DMS114 treated with DMSO at 0.1 percent for 48 hours (cell line): ENCODE measurements at regions not wholly inside any gene's neighbourhood (a gene's known extent, or its start where the extent isn't known, plus 50 kb on each side); places are given as distances from the start of the nearest gene placed in this dataset.
"Not testable (repeated sequence)": the region's sequence is repeated elsewhere in the genome, so short reads cannot be mapped to it uniquely, and the experiment has no call there.

Source experiments
- DNase-seq: peaks from one replicate; lab custom pipeline; 2025; ENCODE audit not compliant: unreplicated experiment; lab: John Stamatoyannopoulos, UW

DNA sequence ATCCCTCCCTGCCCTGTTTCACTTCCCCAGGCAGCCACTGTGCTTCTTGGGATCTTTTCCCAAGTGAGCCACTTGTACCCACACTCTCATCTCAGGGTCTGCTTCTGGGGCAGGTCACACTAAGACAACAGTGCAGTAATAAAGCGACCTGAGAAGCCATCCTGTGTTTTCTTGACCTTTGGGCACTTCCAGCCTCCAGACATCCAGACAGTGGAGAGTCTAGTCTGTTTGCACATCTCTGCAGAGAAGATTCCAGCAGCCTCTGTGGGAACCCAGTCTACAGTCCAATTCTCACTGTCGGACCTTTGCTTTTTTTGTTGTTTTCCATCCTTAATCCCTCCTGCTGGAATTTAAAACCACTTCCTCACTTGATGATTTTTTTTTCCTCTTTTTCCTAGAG, 50.3 kb upstream of the ATP6AP2 start:
- no peak for DNase-seq

DNA sequence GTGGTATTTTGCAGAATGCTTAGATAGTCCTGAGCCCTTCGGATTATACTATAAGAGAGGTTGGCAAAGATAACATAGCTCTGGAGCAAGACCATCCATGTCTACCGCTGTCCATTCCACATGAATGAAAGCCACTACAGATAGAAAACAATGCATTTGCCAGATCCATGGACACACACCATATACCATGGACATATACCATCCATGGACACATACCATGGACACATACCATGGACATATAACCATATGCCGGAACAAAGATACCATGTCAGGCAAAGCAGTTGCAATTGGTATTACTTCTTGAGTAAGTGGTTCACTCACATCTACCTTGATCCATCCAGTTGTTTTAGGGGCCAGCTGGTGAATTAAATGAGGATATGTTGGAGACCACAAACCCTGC, 53.2 kb upstream of the ATP6AP2 start:
- no peak for DNase-seq

DNA sequence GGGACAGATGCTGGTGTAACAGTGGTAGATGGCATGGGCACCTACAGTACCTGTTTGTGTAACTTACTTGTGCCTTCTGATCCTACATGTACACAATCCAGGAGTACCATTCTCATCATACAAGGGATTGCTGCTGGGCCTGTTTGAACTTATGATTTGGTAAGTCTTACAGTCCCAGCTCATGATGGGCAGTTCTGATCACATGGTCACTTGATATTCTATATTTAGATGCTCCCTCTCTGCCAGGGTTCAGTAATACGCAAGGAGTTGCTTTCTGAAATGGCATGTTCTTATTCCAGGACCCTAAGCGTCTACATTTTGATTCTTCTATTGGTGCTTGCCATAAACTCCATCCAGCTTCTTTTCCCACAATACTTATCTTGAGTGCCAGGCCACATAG, 54.4 kb upstream of the ATP6AP2 start:
- DNase-seq, result no peak

DNA sequence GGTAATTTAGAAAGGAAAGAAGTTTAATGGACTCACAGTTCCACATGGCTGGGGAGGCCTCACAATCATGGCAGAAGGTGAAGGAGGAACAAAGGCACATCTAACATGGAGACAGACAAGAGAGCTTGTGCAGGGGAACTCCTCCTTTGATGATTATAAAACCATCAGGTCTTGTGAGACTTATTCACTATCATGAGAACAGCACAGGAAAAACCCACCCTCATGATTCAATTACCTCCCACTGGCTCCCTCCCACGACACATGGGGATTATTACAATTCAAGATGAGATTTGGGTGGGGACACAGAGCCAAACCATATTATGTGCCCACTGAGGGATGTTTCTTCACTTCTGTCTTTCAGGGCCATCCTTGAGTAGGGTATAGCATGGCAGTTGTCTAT, 54.9 kb upstream of the ATP6AP2 start:
- not testable (repeated sequence) for DNase-seq

DNA sequence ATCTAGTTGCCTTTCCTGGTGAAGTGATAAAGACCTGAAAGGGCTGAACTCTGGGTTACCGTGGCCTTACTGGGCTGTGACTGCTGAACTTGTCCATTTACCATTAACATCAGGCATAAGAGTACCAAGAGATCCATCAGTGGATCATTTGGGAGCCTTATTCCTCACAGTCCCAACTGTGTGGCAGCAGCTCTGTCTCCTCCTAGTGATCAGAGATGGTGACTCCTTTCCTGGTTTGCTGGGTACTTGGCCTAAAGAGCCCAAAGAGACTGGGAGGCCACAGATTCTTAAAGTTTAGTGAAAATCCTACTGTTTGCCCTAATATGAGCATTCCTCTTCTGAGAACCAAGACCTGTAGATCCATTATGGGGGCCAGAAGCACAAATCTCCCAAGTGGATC, 56.3 kb upstream of the ATP6AP2 start:
- DNase-seq, result no peak

DNA sequence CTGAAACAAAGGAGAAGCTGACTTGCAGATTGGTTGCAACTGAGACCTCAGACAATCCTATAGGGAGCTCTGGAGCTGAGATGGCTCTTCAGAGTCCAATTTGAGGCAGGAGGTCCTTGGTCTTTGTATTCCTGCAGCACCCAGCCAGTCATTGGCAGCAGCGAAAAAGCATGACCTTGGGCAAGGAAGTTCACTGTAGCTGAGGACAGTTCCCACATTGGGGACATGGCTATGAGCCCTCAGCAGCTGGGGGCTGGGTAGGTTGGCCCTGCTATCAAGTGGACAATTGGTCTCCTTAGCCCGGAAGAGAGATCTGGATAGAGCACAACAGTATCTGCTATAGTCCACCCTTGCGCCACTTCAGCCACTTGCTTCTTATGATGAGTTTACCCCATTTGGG, 56.9 kb upstream of the ATP6AP2 start:
- no peak for DNase-seq

DNA sequence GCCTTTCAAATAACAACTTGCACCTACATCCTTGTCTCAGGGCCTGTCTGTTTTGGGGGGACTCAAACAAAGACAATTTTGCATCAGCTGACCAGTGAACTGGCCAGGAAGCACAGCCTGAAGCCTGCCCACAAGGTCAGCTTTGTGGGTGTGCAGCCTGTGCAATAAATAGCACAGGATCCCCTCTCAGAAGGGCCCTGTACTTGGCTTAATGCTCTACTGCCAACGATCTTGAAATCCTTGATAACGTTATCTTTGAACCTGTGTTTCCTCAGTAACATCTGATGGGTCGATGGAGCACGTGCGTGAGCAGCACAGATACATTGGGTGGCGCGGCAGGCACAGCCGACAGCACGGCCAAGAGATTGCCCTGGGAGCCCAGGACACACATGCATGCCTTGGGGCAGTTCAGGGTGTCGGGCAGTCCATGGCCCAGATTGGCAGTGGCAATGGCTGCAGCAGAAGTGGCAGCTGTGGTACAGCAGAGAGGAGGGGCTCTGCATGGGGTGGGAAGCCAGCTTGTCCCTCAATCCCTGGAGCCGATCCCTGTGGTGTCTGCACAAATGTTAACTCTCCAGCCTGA, 58.8 kb upstream of the ATP6AP2 start:
- no peak for DNase-seq

DNA sequence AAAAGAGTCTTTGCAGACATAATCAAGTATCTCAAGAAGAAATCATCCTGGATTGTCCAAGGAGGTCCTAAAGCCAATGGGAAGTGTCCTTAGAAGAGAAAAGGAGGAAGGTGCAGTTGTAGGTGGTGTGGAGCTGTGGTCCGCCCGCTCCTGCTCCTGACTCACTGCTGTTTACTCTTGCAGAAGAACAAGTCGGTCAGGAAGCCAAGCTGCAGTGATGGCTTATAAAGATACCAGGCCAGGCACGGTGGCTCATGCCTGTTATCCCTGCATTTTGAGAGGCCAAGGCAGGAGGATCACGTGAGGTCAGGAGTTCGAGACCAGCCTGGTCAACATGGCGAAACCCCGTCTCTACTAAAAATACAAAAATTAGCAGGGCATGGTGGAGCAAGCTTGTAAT, 66.4 kb upstream of the ATP6AP2 start:
- DNase-seq, result no peak

DNA sequence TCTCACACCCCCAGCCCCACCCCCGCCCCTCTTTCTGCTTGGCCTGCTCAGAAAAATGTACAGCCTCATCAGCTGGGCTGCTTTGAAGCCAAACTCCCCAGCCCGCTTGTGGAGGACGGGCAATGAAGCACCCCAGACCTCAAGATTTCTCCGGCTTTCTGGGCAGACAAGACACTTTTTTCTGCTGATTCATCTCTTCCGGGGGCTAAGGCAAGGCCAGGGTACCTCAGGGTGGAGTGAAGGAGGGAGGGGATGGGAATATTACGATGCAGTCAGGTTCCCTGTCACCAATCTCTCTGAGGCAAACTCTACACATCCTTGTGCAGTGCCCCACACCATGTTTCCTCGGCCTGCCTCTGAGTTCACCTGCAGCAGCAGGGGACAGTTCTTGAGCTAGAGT, 66.9 kb upstream of the ATP6AP2 start:
- no peak for DNase-seq

DNA sequence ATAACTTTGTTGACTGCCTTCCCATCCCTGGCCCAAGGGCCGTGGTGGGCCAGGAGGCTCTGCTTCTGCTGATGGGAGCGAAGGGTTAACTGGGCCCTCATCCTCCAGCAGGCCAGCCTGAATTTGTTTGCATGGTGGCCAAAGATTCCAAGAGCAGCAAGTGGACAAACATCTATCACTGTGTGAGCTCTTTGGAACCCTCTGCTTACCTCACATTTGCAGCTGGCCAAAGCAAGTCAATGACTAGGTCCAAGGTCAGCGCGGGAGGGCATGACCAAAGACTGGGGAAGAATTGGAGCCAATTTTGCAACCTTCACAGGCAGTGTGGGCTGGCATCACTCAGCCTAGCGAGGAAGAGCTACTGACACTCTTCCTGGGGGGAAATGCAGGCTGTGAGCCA, 67.8 kb upstream of the ATP6AP2 start:
- DNase-seq, result no peak

DNA sequence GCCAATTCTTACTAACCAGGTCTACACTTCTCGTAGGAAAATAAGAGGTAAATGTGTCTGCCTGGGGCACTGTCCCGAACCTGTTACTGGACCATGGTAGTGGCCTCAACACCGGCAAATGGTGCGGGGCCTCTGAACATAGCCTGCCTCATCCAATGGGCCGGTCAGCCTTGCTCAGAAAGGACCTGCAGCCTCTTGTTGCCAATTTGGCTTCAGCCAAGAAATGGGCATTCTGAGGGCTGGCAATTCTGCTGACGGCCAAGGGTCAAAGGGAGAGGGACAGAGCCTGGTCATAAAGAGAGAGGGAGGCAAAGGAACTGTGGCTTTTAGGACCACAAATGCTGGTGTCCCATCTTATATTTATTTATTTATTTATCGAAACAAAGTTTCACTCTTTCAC, 69.5 kb upstream of the ATP6AP2 start:
- no peak for DNase-seq

DNA sequence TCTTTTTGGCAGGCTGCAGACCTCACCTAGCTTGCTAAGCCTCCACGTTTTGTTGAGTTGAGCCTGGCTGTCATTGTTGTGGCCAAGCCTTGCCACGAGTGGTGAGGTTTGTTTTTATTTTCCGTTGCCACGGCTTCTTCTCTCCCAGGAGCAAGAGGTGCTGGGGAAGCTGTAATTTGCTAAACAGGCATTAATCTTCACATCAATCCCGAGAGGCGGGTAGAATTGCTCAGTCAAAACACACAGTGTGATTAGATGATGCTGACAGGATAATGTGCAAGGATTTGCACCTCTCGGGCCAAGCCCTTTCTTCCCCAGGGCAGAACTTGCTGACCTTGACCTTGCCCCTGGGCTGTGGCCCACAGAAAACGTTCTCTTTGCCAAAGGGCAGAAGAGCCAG, 72.2 kb upstream of the ATP6AP2 start:
- no peak for DNase-seq

DNA sequence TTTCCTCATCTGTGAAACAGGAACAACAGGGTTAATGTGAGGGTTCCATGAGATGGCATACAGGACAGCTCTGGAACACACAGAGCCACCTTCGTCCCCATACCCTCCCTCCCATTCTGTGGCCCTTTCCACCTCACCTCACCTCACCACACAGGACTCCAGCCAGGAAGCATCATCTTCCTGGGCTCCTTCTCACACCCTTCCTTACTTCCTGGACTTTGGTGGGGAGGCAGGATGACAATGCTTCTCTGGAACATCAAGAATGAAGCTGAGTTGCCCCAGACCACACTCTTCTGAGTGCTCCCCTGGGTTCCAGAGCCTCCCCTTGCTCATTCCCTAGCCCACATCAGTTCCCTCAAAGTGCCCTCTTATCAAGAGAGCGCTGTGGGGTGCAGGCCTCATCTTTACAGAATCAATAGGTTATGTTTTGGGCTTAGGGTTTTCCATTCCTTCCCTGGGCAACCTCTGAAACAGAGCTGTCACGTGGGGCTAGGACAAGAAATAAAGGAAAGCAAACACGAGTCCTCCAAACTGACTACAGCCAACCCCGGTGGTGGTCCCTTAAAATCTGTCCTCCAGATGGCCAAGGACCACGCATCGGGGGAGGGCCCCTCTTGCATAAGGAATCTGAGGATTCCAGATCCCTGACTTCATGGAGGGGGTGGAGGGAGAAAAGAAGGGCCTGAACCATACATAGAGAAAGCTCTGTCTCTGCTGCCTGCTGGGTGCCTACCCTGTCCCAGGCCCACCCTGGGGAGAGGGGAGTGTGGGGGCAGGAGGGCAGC, 74.4 kb upstream of the ATP6AP2 start:
- no peak for DNase-seq

DNA sequence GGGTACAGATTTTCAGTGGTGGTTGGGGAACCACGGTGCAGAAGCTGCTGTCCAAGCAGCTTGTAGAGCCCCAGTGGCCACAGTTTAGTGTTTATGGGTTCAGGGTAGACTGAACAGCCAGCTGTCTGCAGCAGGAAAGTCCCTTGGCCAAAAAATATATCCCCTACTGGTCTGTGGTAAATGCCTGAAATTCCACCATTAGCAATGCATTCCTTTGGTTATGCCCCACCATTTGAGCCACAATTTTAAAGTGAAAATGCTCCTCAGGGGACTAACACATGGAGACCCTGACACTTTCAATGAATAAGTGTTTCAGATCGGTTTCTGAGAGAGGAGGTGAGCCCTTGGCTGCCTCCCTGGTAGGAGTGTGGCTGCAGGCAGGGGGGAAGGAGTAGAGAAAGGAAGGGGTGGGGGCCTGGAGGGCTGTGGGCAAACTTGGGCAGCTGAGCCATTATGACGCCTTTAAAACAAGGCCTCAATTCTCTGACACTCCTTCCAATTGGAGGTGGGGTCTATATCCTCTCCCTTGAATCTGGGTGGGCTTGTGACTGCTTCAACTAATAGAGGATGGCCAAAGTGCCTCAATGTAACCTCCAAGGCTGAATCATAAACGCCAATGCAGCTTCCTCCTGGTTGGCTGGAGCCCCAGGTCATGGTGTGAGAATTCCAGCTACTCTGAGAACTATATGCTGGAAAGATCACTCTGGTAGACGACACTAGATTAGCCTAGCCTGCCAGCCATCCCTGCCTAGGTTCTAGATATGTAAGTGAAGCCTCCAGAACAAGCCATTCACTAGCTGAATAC, 75.8 kb upstream of the ATP6AP2 start:
- no peak for DNase-seq

DNA sequence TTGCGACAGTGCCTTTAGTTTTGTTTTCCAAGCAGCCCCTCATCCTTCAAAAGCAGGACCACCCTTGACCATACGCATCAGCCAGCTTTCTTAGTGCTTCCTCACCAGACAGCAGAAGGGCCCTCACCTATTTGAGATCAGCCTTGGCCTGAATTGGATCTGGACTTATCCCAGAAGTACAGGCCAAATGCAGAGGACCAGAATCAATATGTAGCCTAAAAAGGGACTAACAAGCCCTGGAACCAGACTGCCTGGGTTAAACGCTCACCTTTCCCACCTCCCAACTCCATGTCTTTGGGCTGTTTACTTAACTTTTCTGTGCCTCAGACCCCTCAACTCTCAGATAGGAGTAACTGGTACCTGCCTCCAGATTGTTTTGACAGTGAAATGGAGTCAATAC, 77.7 kb upstream of the ATP6AP2 start:
- DNase-seq, result no peak

DNA sequence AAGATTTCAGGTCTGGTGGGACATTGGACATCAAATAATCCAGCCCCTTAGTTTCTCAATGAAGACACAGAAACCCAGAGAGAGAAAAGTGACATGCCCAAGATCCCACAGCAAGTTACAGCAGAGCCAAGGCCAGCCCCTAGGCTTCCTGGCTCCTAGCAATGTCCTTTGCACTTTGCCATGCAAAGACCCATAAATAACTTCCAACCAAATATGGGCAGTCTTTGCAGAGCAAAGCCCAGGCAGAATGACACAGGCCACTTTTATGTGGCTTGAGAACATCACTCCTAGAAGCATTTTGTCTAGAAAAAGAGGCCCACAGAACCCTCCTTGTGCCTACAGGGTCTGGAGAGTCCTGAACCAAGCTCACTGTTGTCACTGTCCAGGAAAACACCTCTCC, 78.1 kb upstream of the ATP6AP2 start:
- no peak for DNase-seq

DNA sequence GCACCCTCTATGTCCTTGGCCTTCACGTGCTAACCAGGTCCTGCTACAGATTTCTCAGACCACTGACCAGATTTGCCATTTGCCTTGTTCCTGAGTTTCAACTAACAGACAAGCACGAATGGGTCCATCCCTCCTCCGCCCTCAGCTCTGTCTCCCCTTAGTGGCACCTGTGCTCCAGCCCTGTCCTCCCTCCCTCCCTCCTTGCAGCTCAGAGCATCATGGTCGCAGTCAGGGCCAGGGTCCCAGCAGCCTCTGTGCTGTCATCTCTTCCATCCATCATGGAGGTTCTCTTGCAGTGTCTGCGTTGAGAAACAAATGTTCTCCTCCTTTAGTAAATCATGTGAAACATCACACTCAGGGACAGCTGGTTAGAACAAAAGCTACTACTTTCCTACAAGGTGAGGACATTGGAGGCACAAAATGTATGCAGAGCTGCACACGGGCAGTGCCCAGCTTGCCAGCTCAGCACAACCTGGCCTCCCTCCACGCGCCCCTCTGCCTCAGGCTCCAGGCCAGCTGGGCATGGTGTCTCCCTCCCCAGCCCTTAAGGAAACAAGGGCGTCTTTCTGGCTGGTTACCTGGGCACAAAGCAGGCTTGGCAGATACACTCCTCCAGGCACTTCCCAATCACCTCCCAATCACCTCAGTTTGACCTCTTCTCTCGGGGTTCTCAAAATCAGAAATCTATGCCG, 79.5 kb upstream of the ATP6AP2 start:
- no peak for DNase-seq

DNA sequence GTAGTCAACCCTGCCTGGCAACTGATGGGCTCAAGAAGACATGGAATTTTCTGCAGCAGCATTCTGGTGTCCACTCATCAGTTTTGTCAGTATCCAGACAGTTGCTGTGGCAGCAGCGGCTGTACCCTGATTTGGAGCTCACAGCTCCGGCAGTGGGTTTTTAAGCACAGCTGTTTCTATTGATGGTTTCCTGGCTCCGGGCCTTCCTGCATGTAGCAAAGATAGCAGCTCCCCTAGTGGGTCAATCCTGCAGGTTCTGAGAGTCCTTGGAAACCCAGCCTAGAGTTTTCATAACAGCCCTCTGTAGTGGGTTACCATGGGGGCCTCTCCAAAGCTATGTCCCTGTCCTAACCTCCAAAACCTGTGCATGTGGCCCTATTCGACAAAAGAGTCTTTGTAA, 84.0 kb upstream of the ATP6AP2 start:
- no peak for DNase-seq

DNA sequence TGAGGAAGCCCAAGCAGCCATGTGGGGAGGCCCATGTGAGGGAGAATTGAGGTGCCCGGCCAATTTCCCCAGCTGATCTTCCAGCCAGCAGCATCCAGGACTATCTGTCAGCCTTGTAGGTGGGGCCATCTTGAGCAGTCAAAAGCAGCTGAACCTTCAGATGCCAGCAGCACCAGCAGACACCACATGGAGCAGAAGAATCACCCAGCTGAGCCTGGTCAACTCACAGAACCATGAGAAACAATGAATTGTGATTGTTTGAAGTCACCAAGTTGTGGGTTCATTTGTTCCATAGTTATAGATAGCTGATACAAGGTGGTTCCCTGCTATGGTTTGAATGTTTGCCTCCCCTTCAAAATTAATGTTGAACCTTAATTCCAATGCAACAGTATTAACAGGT, 85.1 kb upstream of the ATP6AP2 start:
- no peak for DNase-seq

DNA sequence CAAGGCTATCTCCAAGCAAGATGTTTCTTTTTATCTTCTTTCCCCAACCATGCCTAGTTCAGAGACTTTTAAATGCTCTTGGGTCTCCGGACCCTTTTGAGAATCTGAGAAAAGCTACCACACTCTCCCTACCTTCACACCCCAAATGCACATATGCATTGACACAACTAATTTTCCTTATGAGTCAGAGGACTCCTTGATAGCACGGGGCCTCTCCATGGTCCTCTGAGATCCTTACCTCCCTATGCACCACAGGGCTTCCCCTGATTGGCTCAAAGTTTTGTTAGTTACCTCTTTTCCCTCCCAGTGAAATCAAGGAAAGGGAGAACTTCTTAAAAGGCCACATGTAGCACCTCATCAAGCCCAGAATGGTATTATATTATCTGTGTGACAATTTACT, 86.8 kb upstream of the ATP6AP2 start:
- DNase-seq, result no peak

DNA sequence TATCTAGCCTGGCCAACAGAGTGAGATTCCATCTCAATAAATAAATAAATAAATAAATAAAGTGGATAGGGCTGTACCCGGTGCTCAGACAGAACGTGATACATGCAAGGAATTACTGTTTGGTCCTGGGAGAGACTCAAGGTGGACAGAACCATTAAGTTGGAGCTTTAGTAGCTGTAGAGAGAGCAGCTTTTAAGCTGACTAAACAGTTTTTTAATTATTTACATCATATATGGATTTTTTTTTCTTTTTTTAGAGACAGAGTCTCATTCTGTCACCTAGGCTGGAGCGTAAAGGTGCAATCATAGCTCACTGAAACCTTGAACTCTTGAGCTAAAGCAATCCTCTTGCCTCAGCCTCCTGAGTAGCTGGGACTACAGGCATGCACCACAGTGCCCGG, 92.5 kb upstream of the ATP6AP2 start:
- DNase-seq, result no peak

DNA sequence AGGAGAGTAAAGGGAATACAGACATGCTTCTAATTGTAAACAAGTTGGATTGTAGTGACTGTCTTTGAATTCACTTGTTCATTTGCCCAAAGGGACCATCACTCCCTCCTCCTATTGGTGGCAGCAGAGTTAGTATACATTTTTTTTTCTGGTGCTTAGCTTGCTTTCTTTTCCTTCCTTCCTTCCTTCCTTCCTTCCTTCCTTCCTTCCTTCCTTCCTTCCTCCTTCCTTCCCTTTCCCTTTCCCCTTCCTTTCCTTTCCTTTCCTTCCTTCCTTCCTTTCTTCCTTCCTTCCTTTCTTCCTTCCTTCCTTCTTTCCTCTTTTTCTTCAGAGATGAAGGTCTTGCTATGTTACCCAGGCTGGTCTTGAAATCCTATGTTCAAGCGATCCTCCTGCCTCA, 94.8 kb upstream of the ATP6AP2 start:
- no peak for DNase-seq
